Vagina (tissue), 2 donors: ENCODE measurements at regions not wholly inside any gene's neighbourhood (a gene's known extent, or its start where the extent isn't known, plus 50 kb on each side); places are given as distances from the start of the nearest gene placed in this dataset.

Source experiments
- CTCF ChIP-seq, 3 experiments: fragments of 450-650 bp in 2 of 3; fragments of 200-600 bp in 1 of 3; sonication (generic) in 1 of 3; IDR thresholded peaks; one replicate each; pipeline ENCODE4 v1.5.1; 2017 to 2019; ENCODE audit warnings: antibody characterized with exemption in 3 of 3, mild to moderate bottlenecking in 2 of 3, moderate library complexity in 2 of 3
- POLR2A ChIP-seq, 2 donors: fragments of 450-650 bp; IDR thresholded peaks; one replicate each; pipeline ENCODE4 v1.6.1; 2017; ENCODE audit warnings: antibody characterized with exemption in 2 of 2, mild to moderate bottlenecking in 2 of 2, moderate library complexity in 2 of 2

- TF ChIP-seq CTCF (IDR thresholded peaks at IDR 0.05): no peak
- no peak for TF ChIP-seq POLR2A (IDR thresholded peaks at IDR 0.05)
Measured at GRCh38 chr13:67296511-67296910, 66.4 kb upstream of the PCDH9 start.
